K562 (cell line): ENCODE measurements at regions not wholly inside any gene's neighbourhood (a gene's known extent, or its start where the extent isn't known, plus 50 kb on each side); places are given as distances from the start of the nearest gene placed in this dataset.

ENCODE experiments used
- AFF1 ChIP-seq, 2 experiments: fragments of 450-650 bp; IDR thresholded peaks; 2 replicates each; pipeline ENCODE4 v1.6.1; 2018; ENCODE audit warnings: mild to moderate bottlenecking in 2 of 2, low read depth in 1 of 2; ENCODE audit not compliant: partially characterized antibody in 2 of 2
- CBFA2T3 ChIP-seq: fragments of 450-650 bp; IDR thresholded peaks from 2 replicates; pipeline ENCODE4 v1.6.1; 2017
- CBFB ChIP-seq: sonication (generic); formaldehyde crosslinking; IDR thresholded peaks from 2 replicates; pipeline ENCODE4 v1.4.0; 2020; ENCODE audit warnings: mild to moderate bottlenecking, missing genetic modification reagents
- CCAR2 ChIP-seq: fragments of 200-400 bp; formaldehyde crosslinking; IDR thresholded peaks from 2 replicates; pipeline ENCODE4 v1.6.1; 2017; ENCODE audit warnings: mild to moderate bottlenecking, low read depth, low read length
- DPF2 ChIP-seq: fragments of 450-650 bp; IDR thresholded peaks from 2 replicates; pipeline ENCODE4 v1.6.1; 2016
- ETS1 ChIP-seq: conservative IDR thresholded peaks from 2 replicates; pipeline ENCODE4 v1.6.1; 2011; ENCODE audit warnings: low read depth, mild to moderate bottlenecking, low read length; ENCODE audit not compliant: control insufficient read depth
- KDM5B ChIP-seq: fragments of 200-600 bp; sonication (generic); IDR thresholded peaks from 2 replicates; pipeline ENCODE4 v1.6.1; 2012; ENCODE audit warnings: low read depth, mild to moderate bottlenecking, moderate library complexity, low read length, control low read depth, inconsistent platforms; ENCODE audit not compliant: insufficient replicate concordance
- LARP7 ChIP-seq: fragments of 450-650 bp; IDR thresholded peaks from 2 replicates; pipeline ENCODE4 v1.6.1; 2016
- MBD2 ChIP-seq: sonication (generic); IDR thresholded peaks from 2 replicates; pipeline ENCODE4 v1.6.1; 2016; ENCODE audit warnings: low read depth, borderline replicate concordance
- NR3C1 ChIP-seq: sonication (generic); formaldehyde crosslinking; IDR thresholded peaks from 2 replicates; pipeline ENCODE4 v1.8.1; 2022; ENCODE audit warnings: missing genetic modification reagents
- POLR3G ChIP-seq: IDR thresholded peaks from 2 replicates; pipeline ENCODE4 v1.6.1; 2011; ENCODE audit not compliant: insufficient read length, insufficient replicate concordance; ENCODE audit errors: extremely low read depth
- POU5F1 ChIP-seq: fragments of 150-350 bp; IDR thresholded peaks from 2 replicates; pipeline ENCODE4 v1.6.1; 2014; ENCODE audit warnings: borderline replicate concordance, low read length, low read depth, mild to moderate bottlenecking; ENCODE audit not compliant: partially characterized antibody
- PPARD ChIP-seq: fragments of 250-450 bp; sonication (Bioruptor Pico); IDR thresholded peaks from 2 replicates; pipeline ENCODE4 v1.8.0; 2022; ENCODE audit warnings: inconsistent platforms, mild to moderate bottlenecking, moderate library complexity
- SRSF1 ChIP-seq: fragments of 200-400 bp; formaldehyde crosslinking; IDR thresholded peaks from 2 replicates; pipeline ENCODE4 v1.6.1; 2017; ENCODE audit warnings: mild to moderate bottlenecking, low read depth, low read length, moderate library complexity
- TAL1 ChIP-seq: fragments of 450-650 bp; IDR thresholded peaks from 2 replicates; pipeline ENCODE4 v1.6.1; 2016; ENCODE audit warnings: mild to moderate bottlenecking
- TCF3 ChIP-seq: sonication (generic); formaldehyde crosslinking; IDR thresholded peaks from 2 replicates; pipeline ENCODE4 v1.4.0; 2020; ENCODE audit warnings: mild to moderate bottlenecking, missing genetic modification reagents
- ZHX1 ChIP-seq: fragments of 150-350 bp; conservative IDR thresholded peaks from 2 replicates; pipeline ENCODE4 v1.6.1; 2014; ENCODE audit warnings: low read length
- ZNF140 ChIP-seq: fragments of 250-450 bp; sonication (Bioruptor Pico); IDR thresholded peaks from 2 replicates; pipeline ENCODE4 v1.8.0; 2021; ENCODE audit warnings: moderate library complexity, mild to moderate bottlenecking, inconsistent platforms
- ZNF232 ChIP-seq: sonication (generic); formaldehyde crosslinking; IDR thresholded peaks from 2 replicates; pipeline ENCODE4 v1.8.0; 2022; ENCODE audit warnings: mild to moderate bottlenecking, missing genetic modification reagents
- ZNF354B ChIP-seq: fragments of 250-450 bp; sonication (Bioruptor Pico); IDR thresholded peaks from 2 replicates; pipeline ENCODE4 v1.4.0; 2020
- ZNF445 ChIP-seq: fragments of 250-450 bp; sonication (Bioruptor Pico); IDR thresholded peaks from 2 replicates; pipeline ENCODE4 v1.4.0; 2020; ENCODE audit warnings: low read depth, mild to moderate bottlenecking, moderate library complexity
- ZNF583 ChIP-seq: fragments of 250-450 bp; sonication (Bioruptor Pico); IDR thresholded peaks from 2 replicates; pipeline ENCODE4 v1.4.0; 2020
- TF ChIP-seq, protein P1 (sequence below): sonication (generic); formaldehyde crosslinking; IDR thresholded peaks from 2 replicates; pipeline ENCODE4 v1.8.0; 2022; ENCODE audit warnings: mild to moderate bottlenecking, missing genetic modification reagents

DNA sequence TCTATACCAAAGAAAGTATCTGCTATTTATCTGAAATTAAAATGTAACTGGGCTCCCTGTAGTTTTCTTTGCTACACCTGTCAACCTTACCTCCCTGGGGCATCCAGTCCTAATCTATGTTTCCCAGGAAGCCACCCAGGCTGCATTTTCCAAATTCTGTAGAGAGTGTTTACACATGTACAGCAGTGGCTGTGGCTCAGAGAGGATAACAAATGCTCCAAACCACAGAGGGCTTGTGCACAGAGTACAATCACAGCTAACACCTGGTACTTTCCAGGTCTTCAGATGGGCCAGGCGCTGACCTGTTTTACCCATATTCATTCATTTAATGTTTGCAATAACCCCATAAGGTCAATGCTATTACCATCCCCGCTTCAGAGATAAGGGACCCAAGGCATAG, 146.5 kb upstream of the TNR start (continued):
- TF ChIP-seq CCAR2 (no peak), TAL1 (peak; percentile 58), ZNF140 (CRISPR knock-in tag) (no peak), CBFA2T3 (peak; percentile 65), CBFB (CRISPR knock-in tag) (no peak), NR3C1 (CRISPR knock-in tag) (no peak), ZHX1 (no peak), TCF3 (CRISPR knock-in tag) (peak; percentile 53), ZNF232 (CRISPR knock-in tag) (no peak), ZNF583 (CRISPR knock-in tag) (no peak), PPARD (CRISPR knock-in tag) (no peak), POLR3G (no peak), LARP7 (no peak), POU5F1 (no peak), ETS1 (no peak), DPF2 (no peak), KDM5B (no peak), ZNF354B (CRISPR knock-in tag) (no peak), ZNF445 (no peak), MBD2 (no peak), AFF1 (IDR thresholded peaks at IDR 0.05; ENCODE audit: low read depth in 1 of 2, partially characterized antibody in 2 of 2) (no peak), SRSF1 (no peak)
- TF ChIP-seq, protein P1, sequence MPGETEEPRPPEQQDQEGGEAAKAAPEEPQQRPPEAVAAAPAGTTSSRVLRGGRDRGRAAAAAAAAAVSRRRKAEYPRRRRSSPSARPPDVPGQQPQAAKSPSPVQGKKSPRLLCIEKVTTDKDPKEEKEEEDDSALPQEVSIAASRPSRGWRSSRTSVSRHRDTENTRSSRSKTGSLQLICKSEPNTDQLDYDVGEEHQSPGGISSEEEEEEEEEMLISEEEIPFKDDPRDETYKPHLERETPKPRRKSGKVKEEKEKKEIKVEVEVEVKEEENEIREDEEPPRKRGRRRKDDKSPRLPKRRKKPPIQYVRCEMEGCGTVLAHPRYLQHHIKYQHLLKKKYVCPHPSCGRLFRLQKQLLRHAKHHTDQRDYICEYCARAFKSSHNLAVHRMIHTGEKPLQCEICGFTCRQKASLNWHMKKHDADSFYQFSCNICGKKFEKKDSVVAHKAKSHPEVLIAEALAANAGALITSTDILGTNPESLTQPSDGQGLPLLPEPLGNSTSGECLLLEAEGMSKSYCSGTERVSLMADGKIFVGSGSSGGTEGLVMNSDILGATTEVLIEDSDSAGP, result no peak
